ENCODE measurements at regions not wholly inside any gene's neighbourhood (a gene's known extent, or its start where the extent isn't known, plus 50 kb on each side); places are given as distances from the start of the nearest gene placed in this dataset.
"Not testable (repeated sequence)": the region's sequence is repeated elsewhere in the genome, so short reads cannot be mapped to it uniquely, and the experiment has no call there.

DNA sequence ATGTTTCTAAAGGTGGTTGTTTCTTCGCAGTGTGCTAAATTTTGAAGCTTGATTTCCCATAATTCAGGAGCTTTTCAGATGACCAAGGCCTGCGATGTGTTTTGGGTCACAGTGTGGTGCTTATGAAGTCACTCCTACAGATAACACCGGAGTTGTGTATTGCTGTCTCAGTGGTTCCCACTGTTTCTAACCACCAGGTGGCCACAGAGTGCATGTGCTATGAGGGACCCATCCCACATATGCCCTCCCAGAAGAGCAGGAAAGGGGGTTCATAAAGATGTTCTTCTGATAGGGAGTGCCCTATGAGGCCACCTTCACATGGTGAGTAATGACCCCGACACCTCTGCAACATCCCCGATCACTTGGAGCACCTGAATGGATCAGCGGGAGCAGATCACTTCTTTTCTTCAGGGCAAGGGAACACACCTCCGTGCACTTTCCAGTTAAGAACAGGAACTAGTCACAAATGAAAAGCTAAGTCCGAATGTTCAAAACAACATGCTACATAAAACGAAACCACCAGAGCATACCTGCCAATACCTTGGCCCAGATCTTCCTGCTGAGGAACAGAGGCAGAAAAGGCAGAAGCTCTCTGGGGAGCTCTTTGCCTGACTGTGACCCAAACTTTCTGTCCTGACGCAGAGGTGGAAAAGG, 262.1 kb downstream of the FAM72C start:
- not testable (repeated sequence) for DNase-seq (ENCODE audit: low read depth in 4 of 4, low spot score in 3 of 4)

DNA sequence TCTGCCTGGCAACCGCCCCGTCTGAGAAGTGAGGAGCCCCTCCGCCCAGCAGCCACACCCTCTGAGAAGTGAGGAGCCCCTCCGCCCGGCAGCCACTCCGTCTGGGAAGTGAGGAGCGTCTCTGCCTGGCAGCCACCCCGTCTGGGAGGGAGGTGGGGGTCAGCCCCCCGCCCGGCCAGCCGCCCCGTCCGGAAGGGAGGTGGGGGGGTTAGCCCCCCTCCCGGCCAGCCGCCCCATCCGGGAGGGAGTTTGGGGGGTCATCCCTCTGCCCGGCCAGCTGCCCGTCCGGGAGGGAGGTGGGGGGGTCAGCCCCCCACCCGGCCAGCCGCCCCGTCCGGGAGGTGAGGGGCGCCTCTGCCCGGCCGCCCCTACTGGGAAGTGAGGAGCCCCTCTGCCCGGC, 269.0 kb downstream of the FAM72C start:
- not testable (repeated sequence) for DNase-seq (ENCODE audit: low read depth in 4 of 4, low spot score in 3 of 4)

DNA sequence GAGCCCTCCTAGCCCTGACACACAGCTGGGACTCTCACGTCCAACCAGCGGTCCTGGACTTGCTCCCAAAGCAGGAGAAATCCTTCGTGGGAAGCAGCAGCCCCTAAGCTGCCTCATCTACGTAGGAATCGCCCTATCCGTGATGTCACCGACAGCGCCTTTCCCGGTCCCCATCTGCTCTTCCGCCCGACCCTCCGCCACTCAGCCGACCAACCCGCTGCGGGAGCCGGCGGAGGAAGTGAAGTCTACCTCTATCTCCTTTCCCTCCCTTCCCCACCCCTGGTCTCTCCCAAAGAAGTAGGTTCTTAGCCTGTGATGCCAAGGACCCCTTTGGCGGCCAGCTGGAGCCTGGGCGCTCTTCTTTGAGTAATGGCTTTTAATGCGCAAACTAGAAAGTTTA, 272.1 kb downstream of the FAM72C start:
- DNase-seq (ENCODE audit: low read depth in 4 of 4, low spot score in 3 of 4), result no peak

DNA sequence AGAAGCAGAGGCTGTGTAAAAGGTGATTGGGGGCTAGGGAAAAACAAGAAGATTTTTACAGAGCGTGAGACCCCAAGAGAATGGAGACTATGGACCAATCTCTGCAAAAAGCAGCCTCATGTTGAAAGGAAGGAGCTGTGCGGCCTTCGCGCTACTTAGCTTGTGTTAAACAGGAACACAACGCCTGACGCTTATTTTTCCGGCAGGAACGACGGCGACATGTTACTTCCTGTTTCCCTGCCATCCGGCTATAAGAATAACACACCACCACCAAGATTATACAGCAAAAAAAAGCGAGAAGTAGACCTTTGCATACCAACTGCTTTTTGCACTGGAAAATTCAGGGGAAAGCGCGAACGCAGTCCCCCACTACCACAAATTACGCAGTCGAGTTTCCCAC, 272.7 kb downstream of the FAM72C start:
- no peak for DNase-seq (ENCODE audit: low read depth in 4 of 4, low spot score in 3 of 4)

DNA sequence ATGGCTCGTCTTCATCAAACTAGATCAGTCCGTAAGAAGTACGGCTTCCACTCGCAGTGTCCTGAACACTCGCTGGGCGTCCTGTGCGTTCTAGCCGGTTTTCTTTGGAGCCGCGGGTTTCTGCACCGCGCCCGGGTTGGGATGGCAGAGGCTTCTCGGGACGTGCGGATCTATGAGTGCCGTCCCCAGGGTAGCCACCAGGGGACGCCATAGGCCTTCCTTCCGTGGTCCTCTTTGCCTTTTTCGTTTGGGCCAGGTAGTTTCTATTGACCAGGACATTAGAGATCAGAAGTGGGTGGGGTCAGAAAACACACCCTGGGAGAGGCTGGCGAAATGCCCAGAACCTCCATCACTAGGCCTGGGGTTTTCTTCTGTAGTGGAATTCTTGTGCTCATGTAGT, 273.8 kb downstream of the FAM72C start:
- DNase-seq (ENCODE audit: low read depth in 4 of 4, low spot score in 3 of 4), result no peak

DNA sequence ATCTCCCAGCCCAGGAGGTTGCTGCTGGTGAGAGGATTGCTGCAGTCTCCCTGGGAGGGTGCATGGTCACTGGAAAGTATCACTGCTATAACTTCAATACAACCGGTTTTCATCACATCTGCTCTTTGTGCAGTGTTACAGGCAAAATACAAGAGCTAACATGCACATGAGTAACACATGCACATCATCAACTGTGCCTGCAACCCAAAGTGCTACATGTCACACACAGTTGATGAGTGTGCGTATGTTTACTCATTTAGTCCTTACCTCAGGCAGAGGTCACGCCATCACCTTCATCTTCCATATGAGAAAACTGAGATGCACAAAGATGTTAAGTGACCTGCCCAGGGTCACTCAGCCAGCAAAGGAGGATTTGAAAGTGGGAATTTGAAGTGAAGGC, 277.7 kb downstream of the FAM72C start:
- no peak for DNase-seq (ENCODE audit: low read depth in 4 of 4, low spot score in 3 of 4)

DNA sequence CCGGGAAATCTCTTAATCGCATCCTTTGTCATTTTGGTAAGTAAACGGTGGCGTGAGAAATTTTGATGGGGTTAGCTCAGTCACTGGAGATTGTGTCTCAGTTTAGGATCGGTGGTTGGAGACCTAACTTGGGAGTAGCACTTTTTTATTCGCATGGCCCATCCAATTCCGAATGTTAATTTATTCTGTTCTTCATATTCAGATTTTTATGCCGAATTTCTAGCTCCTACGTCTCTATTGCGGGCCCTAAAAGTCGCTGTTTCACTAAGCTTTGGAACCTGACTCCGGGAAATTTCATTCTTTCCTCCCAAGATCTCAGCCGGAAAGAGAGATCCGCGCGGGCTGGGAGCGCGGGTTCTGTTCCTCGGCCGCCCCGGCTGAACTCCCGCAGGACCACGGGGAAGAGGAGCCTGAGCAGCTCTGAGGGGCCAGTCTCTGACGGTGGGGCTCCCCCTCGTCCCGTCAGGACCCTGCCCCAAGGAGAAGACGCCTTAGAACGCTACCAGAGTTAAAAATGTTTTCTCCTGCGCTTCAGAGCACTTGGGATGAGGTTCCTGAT, 279.7 kb downstream of the FAM72C start:
- DNase-seq (ENCODE audit: low read depth in 4 of 4, low spot score in 3 of 4), result no peak

DNA sequence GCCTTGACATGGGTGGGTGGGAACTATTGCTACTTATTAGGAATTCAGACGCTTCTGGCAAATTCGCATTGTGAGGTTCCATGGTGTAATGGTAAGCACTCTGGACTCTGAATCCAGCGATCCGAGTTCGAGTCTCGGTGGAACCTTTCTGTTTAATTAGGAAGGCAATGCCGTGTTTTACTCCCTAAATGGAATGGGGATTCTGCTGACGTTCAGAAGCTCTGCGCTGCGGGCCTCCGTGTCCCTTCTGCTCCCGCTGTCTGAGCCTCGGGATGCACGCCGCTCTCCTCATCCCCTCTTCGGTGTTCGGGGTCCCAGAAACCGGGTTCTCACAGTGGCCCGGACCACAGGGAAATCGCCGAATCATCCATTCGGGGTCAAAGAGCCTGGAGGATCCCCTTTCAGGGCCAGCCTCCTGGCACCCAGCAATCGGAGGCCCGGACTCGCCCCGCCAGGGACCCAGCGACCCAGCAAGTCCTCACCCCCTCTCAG, 280.3 kb downstream of the FAM72C start:
- DNase-seq (ENCODE audit: low read depth in 4 of 4, low spot score in 3 of 4), result no peak

DNA sequence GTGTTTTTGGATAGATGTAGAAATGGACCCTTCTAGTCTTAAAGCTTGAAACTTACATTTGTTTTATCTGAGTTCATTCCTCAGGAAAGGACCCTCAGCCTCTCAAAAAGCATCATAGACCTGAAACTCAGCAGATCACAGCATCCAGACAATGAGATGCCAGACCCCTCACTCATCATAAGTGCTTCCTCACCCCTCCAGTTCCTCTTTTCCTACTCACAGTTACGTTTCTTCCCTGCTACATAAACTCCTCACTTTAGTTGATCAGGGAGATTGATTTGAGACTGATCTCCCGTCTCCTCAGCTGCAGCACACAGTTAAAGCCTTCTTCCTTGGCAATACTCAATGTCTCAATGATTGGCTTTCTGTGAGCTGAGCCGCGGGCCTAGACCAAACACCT, 282.0 kb downstream of the FAM72C start:
- no peak for DNase-seq (ENCODE audit: low read depth in 4 of 4, low spot score in 3 of 4)

DNA sequence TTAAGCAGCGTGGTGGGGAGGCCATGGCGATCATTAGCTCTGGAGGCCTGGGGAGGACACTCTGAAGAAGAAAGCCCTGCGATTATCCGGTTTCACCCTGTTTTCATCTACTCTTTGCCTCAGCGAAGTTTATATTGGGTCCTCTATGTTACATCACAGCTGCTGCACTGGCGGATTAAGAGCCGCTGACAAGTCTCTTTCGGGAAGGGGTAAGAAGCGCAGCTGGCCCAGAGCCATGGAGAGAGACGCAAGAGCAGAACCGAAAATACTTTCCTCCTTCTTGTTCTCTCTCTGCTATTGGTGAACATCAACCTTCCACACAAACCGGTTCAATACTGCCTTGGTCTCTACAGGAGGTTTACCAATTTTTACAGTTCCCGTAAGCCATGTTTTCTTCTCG, 291.5 kb downstream of the FAM72C start:
- no peak for DNase-seq (ENCODE audit: low read depth in 4 of 4, low spot score in 3 of 4)

DNA sequence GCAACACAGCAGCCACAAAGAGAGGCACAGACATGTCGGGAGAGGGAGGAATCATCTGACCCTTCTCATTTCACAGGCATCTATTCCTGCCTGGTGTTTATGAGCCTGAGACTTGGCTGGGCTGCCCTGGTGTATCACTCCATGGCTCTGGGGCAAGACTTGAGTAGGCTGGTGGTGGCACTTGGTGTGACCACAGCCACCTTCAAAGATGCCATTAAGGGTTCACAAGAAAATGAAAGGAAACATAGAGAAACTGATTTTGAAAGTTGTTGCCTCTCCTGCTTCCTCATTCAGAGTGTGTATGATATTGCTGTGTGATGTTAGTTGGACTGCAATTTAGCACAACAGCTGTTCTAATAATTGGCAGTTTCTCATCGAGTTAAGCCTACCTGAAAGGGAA, 298.8 kb downstream of the FAM72C start:
- DNase-seq (ENCODE audit: low read depth in 4 of 4, low spot score in 3 of 4), result no peak

DNA sequence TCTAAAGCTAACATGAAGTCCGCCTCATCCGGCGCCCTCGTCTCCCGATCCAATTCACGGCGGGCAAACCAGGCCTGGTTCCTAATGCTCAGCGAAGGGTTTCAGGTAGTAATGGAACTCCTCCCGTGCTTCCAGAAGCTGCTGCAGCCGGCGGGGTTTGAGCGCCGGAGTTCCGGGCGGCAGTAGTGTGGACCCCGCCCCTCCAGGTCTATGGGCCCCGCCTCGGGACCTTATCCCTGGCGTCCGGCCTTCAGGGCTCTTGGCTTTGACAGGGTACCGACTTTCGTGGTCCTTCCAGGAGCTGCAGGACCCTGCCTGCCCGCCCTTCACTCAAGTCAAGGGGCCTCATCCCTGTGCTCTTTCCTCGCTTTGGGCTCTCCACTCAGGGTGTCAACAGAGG, 304.1 kb downstream of the FAM72C start:
- no peak for DNase-seq (ENCODE audit: low read depth in 4 of 4, low spot score in 3 of 4)

DNA sequence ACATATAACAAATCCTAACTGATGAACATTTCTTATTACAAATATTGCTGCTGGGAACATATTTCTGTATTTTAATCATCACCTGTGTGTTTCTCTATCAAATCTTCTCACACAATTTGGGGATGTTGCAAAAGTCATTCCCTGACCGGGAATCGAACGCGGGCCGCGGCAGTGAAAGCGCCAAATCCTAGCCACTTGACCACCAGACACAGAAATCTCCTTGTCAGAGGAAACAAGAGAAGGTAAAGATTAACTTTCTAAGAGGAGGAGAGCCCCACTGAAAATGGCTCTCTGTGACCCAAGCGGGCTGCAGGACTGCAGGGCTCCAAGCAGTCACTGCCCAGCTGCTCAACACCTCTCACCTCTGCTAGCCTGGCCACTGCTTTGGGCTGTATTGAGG, 304.9 kb downstream of the FAM72C start:
- DNase-seq (ENCODE audit: low read depth in 4 of 4, low spot score in 3 of 4), result no peak

DNA sequence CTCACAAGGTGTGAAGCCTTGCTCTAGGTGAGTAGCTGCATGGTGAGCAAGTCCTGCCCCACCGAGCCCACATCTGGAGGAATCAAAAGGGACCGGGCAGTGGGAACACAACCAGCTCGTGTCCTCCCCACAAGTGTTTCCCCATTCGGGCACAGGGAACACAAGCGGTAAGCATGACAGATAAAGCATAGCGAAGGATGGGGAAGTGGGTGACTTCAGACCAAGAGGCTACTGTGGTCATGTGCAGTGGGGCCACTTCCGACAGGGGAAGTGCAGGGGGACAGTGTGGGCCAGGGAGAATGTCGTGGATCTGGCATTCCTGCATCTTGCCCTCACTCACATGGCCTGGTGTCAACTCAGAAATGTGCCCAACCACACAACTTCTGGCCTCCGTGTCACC, 306.2 kb downstream of the FAM72C start:
- no peak for DNase-seq (ENCODE audit: low read depth in 4 of 4, low spot score in 3 of 4)

DNA sequence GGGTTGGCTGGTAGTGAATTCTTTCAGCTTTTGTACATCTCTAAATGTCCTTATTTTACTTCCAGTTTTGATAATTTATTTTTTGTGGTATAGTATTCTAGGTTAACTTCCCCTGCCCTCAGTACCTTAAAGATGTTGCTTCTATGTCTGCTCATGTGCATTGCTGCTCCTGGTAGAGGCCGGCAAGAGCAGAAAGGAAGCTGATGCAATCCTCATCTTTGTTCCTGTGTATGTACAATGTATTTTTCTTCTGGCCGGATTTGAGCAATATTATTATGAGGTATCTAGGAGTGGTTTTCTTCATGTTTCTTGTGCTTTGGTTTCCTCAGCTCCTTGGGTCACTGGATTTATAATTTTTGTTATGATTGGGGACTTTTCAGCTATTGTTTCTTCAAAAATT, 308.7 kb downstream of the FAM72C start:
- DNase-seq (ENCODE audit: low read depth in 4 of 4, low spot score in 3 of 4), result not testable (repeated sequence)

DNA sequence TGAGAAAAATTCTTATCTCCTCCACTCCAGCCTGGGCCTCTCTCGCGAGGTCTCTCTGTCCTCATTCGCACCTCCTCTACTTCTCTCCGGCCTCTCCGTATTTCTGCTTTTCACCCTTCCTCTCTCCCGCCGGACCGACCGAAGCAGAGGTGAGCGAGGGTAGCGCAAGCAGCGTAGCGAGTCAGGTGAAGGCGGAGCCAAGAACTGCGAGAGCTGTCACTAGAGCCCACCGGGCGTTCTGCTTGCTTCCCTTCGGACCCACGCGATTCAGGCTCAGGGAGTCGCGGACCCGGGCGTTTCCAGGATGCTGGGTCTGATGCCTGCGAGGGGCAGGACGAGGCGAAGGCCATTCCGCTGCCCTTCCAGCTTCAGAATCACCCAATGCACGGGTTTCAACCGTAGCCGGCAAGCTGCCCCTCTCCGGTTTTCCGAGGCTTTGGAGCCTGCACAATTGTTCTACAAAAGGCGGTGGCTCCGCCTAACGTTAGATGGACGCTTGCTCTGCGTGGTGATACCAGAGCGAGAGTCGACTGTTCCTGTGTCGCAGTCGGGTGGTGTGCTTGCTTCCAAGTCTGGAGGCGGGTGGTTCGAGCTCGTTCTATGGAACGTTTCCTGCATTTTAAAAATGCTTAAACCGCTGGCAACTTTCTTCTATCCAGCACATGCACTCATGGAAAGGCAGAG, 310.2 kb downstream of the FAM72C start:
- DNase-seq (ENCODE audit: low read depth in 4 of 4, low spot score in 3 of 4), result no peak

DNA sequence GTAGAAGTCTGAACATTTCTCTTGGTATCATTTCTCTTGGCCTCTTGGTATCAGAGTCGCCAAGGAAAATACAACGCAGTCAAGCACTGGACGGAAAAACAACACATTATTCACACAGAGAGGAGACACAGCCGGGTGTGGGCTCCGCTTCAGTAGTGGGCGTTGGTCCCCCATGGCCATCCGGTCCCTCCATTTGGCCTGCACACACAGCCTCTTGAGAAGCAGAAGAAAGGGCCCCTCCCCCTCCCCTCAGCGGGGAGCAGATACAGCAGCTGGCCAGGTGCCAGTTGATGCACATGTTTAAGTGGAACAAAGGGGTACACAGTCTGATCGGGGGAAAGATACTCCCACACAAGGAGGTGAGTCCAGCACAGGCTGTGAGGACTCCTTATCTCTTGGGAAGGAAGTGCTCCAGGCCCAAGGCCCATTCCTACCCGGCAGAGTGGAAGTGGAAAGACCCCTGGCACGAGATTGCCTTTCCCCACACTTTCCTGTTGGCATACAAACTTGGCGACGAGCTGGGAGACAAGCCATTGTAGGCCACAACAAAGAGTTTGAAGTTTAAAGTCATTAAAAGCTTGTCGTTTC, 311.3 kb downstream of the FAM72C start:
- no peak for DNase-seq (ENCODE audit: low read depth in 4 of 4, low spot score in 3 of 4)

DNA sequence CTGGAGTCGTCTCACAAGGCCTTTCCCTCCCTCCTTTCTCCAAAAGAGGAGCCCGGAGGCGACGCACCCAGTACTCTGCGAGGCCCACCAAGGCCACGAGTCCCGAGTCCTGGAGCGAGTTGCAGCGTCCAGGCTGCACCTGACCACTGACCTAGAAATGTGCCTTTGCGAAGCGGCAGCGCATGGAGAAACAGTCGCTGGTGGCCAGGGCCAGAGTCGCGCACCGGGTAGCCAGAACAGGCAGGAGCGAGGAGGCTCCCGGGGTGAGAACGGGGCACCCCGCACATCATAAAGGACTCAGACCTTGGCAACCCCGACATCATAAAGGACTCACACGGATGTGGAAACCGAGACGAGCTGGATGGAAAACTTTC, 318.4 kb downstream of the FAM72C start:
- no peak for DNase-seq (ENCODE audit: low read depth in 4 of 4, low spot score in 3 of 4)

DNA sequence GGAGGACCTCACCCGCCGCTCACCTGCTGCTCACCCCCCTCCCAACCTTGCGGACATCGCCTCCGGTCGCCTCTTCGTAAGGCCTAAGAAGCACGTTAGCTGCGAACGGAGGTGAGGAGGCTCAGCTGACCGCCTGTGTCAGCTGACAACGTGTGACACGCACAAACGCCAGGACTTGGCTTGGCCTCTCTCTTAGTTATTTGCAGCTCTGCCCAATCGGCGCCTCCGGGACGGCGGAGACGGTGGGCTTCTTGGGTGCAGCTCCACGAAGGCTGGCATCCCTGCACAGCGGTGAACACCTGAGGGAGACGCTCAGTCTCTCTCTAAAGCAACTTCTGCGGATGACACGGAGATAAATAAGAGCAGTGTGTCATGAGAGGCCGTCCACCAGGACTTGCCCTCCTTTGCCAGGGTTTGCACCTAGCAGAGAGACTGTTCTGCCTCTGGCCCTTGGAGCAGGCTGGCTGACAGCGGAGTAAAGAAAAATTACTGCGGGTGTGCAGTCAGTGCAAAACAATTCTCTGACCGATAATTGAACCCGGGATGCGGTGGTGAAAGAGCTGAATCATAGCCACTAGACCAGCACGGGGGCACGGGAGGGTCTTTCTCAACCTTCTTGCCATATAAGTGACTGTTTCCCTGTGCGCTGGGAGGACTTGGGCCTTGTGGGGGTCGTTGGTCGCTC, 318.9 kb downstream of the FAM72C start:
- no peak for DNase-seq (ENCODE audit: low read depth in 4 of 4, low spot score in 3 of 4)

DNA sequence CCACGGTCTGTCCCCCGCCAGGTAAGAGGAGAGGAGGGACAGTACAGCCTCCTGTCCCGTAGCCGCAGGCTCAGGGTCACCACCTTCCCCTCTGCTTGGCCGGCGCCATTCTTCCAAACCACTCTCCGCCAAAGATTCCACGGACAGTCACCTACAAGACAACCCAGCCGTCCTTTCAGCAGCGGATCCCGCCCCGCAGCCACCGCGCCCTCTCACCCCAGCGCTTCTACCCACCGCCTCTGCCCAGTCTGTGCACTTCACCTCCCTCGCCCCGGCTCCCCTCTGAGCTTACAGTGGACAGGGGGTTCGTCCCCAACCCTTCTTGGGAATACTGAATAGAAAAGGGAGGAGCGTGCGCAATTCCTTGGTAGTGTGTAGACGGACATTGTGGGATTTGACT, 319.6 kb downstream of the FAM72C start:
- no peak for DNase-seq (ENCODE audit: low read depth in 4 of 4, low spot score in 3 of 4)

DNA sequence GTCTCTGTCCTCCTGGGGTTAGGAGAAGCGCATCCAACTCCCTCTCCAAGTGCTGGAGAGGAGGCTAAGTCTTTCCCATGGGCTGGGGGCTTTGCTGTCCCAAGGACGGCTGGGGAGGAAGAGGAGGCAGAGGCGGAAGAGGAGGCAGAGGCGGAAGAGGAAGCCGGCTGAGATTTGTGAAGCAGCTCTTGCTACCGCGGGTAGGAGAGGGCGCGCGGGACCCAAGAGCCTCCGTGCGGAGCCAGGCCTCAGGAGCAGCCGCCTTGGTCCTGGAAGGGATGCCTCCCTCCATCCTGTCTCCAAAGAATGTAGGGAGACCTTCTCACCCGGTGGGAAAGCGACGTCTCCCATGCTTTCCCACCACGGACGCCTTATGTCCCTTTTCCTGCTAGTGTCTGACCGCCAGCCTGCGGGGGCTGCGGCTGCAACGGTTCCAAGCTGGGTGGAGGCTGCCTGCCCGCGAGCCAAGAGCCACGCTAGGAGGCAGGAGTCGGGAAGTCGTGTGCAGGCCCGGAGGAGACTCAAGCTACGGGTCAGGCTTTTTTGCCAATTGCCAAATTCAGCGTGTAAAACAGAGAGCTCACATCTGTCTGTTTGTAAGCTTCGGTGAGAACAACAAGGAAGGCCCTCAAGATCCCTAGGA, 320.3 kb downstream of the FAM72C start:
- no peak for DNase-seq (ENCODE audit: low read depth in 4 of 4, low spot score in 3 of 4)
